NCI-H2227 (cell line): ENCODE measurements at regions not wholly inside any gene's neighbourhood (a gene's known extent, or its start where the extent isn't known, plus 50 kb on each side); places are given as distances from the start of the nearest gene placed in this dataset.

Experiments used
- DNase-seq: peaks from one replicate; lab custom pipeline; 2025; ENCODE audit not compliant: unreplicated experiment; lab: John Stamatoyannopoulos, UW

DNA sequence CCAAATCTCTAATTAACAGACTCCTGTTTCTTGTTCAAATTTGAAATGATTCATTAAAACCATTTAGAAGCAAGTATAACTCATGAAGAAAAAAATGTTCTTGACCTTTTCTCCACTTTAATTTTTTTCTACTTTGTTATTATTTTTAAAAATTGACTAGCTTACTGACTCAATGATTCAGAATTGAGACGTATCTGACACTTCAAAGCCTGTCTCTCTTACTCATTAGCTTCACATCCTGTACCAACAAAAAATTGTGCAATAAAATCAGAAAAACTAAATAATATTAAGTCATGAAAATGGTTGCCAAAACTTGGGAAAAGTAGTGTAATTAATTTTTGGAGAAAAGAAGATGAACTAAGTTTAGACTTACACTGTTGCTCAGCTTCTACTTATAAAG, 331.2 kb downstream of the SLC16A7 start:
- DNase-seq: no peak

DNA sequence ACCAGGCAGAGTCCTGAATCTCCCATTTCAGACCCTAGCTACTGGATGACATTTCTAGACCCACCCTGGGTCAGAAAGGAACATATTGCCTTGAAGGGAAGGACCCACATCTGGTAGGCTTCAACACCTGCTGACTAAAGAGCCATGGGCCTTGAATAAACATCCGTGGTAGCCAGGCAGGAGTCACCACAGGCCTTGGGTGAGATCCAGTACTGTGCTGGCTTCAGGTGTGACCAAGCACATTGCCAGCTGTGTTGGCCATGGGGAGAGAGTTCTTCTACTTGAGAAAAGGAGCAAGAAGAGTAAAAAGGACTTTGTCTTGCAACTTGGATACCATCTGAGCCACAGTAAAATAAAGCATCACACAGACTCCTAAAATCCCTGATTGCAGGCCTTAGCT, 332.6 kb downstream of the SLC16A7 start:
- DNase-seq: no peak

DNA sequence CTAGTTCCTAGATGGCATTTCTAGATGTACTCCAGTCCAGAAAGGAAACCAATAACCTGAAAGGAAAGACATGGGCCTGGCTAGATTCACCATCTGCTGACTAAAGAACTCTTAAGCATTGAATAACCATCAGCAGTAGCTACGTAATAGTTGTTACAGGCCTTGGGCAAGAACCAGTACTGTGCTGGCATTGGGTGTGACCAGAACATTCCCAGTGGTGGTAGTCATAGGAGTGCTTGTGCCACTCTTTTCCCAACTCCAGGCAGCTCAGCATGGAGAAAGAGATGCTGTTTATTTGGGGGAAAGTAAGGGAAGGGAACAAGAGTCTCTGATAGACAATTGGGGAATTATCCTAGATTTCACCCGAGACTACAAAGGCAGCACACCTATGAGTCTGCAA, 333.3 kb downstream of the SLC16A7 start:
- no peak for DNase-seq

DNA sequence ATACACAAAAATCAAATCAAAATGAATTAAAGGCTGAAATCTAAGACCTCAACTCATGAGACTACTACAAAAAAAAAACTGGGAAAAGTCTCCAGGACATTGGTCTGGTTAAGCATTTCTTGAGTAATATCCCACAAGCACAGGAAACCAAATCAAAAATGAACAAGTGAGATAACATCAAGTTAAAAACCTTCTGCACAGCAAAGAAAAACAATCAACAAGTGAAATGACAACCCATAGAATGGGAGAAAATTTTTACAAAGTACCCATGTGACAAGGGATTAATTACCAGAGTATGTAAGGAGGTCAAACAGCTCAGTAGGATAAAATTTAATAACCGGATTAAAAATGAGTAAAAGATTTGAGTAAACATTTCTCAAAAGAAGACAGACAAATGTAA, 338.7 kb downstream of the SLC16A7 start:
- DNase-seq: no peak

DNA sequence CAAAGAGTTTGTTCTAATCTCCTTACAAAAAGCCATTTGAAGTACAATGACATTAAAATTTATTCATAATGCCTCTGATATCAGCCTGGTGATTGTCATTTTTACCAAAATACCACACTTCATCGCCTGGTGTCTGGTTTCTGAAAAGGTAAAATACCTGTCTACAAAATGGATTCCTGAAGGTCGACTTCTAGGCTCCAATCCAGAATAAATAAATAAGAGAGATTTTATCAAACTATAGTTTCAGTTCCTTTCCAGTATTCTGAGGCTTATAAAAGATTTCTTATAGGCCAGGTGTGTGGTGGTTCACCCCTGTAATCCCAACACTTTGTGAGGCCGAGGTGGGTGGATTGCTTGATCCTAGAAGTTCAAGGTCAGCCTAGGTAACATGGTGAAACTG, 340.7 kb downstream of the SLC16A7 start:
- no peak for DNase-seq

DNA sequence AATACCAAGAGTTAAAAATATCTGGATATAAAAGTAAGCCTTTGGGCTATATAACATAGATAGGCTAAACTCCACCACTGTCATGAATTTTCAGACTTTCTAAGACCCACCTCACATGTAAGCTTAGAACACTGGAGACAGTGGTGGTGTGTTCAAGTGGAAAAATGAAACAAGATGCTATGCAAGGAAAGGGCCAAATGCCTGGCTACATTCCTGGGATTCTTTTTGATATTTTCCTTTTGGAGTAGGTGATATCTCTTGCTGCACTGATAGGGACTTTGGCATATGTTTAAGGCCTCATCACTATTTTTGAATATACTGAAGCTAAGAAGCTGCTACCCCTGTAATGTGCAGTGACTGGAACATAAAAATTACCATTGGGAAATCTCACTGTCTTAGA, 341.3 kb downstream of the SLC16A7 start:
- DNase-seq: no peak

DNA sequence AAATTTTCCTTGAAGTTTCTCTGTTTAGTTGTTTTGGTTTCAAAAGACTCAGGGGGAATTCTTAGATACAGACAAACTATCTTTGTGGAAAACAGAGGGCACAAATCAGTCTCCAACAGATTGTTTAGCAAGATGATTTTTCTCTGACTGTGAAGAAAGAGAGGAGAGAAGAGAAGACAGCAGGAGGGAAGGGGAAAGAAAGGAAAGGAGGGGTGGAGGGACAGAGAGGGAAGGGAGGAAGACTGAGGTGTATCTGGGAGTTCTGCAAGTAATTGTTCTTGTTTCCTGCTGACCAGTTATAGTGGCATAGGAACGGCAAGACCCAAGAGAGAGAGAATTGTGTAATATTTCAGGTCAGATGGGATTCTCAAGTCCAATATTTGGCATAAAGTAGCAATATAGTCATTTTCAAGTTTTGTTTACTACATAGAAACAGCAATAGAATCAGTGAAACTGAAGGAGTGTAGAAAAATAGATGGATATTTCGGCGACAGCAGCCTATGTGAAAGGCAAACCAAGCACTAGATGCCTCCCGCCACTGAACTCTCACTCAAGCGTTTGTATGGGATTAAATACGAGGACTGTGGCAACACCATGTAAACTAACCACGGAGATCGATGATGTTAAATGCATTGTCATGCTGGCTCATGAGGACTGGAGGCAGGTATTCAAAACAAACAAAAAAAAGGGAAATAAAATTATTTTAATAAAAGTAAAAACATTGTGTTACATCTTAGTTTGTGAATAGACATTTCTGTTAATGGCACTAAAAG, 342.5 kb downstream of the SLC16A7 start:
- no peak for DNase-seq

DNA sequence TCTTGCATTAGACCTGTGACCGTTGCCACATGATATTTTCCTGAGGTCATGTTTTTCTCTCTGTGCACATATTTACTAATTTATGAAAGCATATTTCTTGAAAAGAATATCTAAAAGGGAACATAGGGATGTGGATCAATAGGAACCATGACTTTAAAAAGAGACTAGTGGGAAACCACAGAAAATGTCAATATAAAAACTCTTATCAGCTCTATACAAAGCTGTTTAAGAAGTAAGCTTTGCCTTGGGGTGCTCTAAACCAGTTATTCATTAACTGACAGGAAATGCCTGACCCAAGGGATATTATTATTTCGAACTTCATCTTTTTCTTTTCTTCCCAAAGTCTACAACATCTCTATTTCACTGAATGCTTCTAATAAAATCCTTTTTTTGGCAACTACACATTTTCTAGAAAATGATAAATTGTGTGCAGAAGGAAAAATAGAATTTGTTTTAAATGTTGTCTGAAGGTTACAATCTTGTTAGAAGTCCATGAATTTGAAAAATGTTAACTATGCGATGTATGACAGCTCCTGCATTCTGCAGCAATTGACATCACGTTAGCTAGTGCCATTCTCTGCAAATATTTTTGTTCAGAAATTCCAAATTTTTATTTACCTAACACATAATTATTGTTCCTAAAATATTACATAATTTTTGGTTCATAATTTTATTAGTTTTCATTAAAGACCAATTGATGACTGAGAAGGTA, 345.0 kb downstream of the SLC16A7 start:
- no peak for DNase-seq

DNA sequence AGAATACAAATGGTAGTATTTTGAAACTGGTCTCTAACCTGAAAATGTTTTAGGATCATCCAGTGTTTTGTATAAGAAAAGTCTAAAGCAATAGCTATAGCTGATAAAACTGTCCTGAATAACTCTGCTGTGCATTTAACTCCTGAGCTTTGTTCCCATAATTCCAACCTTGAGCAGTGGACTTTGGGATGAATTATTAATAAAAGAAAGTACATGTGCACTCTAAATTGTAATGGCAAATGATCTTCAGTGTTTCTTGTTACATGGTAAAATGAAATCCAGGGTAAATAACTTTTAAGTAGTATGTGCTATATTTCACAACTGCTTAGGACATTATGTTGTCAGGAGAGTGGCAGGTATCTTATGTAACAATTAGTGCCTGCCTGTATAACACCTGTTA, 345.6 kb downstream of the SLC16A7 start:
- DNase-seq: no peak

DNA sequence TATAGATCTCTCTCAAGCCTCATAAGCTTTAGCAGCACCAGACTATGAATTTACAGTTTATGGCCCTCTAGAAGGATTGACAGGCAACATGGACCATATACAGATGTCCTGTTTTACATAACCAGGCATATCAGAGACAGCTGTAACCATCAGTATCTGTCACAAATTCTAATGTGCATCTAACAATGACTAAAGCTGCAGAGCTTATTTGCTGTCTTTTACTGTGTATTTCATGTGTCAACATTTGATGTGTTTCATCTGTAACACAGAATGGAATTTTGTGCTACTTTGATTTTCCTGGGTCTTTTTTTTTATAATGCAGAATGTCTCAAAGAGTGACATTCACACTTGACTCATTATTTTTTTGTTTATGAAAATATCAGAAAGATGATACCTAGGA, 348.3 kb downstream of the SLC16A7 start:
- no peak for DNase-seq

DNA sequence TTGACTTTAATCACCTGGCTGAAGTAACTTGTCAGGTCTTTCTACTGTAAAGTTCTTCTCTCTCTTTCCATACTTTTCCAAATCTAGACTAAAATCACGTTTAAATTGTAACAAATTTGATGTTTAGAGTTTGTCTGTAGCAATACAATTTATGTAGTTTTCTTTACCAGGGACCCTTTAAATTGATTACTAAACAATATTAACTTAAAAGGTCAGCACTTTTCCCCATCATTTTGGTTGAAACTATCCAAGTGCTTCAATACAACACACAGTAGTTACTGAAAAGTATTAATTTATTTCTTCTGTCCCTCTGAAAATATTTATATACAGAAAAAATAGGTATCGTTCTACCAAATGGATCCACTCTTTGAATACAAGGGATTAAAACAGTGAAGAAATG, 350.8 kb downstream of the SLC16A7 start:
- DNase-seq: no peak

DNA sequence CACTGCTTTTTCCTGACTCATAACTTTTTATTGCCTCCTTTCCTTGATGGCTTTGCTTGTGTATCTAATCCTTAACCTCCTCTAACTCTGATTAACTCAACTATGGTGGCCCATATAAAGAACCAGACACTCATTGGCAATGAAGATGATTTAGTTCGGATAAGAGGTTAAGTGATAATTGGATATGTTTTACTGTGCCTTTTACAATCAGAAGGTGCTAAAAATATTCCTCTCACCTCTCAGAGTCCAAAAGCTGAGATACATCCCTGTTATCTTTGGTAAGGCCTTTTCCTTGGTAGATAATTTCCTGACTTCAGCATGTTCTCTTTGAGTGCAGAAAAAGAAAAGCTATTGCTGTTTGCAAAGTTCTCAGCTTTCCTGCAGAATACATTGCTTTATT, 367.7 kb downstream of the SLC16A7 start:
- no peak for DNase-seq

DNA sequence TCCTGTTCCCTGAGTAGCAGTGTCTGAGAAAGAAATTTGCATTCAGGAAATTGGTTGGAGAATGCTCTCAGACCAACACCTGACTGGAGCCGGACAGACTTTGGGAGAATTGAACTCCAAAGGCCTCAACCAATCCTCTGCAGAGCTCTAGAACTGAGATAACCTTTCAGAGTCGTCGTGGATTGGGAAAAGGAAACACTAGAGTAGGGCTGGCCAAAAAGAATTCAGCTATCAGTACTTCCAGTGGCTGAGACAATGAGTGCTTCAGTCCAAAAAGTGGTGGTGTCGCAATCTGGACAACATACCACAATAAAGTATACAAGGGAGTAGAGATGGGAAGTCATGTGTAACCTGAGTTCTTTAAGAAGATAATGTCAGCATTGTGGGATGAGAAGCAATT, 377.1 kb downstream of the SLC16A7 start:
- DNase-seq: no peak

DNA sequence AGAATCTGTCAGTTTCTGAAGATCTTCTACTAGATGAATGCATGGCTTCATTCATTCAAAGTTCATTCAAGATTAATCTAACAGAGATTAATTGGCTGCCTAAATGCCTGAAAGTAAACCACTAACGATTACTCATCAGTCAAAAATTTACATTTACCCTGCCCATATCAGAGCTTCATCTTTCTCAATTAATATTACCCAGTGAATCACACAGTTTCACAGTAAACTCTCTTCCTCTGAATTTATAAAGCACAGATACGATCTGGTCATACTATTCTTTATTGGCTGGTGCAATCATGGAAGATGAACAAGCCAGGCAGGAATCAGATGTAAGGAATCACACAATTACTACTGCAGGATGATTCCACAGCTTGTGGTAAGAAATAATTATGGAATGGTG, 377.7 kb downstream of the SLC16A7 start:
- DNase-seq: no peak

DNA sequence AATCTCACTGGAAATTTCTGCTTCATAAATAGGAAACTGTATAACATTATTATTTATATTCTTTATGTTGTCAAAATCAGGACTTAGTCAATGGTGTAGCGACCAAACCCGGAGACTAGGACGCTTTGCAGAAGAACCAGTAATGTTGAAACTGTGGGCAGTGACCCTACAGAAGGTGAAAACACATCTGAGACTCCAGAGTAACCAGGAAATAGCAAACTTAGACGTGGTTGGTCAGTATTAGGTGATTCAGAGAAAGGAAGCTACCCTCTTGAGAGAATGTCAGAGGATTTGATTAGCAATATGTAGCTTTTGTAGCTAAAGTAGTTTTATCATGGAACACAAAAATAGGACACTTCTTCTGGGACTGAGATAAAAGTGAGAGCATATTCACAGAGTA, 381.9 kb downstream of the SLC16A7 start:
- no peak for DNase-seq

DNA sequence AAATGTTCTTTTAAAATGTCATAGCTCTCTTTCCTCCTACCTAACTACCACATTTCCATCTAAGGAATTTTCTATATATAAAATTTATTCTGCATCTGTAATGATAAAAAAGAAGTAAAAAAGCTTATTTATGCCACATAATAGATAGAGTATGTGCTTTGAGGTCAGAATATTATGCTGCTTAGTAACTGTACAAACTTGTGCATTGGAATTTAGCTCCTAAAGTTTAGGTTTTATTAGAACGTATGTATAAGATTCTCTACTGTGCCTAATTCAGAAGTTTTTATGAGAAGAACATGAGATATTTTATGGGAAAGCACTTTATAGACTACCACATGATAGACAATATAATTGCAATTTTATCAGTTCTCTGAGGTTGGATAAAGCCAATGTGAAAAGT, 384.6 kb downstream of the SLC16A7 start:
- no peak for DNase-seq

DNA sequence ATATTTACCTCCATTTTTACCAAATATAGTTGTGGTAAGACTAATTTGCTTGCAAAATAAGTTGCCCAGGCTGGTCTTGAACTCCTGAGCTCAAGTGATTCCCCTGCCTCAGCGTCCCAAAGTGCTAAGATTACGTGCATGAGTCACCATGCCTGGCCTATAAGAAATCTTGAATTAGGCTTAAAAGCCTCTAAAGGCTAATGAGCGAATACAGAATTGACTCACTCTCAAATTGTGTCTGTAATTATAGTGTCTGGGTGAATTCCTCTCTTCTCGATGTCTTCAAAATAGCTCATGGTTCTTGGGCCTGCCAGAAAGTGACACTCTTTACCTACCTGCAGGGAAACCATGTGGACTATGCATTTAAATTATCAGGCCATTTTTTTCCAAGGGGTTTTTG, 403.5 kb downstream of the SLC16A7 start:
- no peak for DNase-seq

DNA sequence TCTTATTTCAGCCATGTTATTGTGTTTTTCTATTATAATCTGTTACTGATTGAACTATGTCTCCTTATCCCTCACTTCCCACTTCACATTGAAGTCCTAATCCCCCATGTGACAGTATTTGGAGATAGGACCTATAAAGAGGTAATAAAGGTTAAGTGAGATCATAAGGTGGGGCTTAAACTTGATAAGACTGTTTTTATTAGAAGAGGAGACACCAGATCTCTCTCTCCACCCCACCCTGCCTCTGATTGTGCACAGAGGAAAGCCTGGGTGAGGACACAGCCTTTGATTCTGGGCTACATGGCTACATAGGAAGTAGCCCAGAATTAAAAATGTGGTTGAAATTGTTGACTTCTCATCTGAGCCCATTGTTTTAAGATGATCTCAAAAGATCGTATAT, 414.7 kb downstream of the SLC16A7 start:
- no peak for DNase-seq

DNA sequence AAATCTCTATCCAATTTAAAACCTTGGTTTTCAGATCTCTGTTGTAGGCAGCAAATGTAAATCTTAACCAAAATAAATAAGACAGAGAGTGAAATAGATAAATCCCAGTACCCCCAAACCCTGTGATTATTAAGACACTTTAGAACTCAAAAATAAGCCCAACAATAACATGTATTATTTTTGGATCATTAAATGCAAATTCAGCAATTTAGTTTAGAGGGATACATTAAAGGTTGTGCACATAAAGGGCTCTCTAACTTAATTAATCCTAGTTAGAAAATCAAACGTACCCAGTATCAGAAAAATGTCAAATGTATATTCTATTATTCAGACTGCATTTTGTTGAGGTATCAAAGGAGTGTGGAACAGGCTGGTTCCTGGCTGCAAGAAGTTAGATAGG, 416.8 kb downstream of the SLC16A7 start:
- DNase-seq: no peak

DNA sequence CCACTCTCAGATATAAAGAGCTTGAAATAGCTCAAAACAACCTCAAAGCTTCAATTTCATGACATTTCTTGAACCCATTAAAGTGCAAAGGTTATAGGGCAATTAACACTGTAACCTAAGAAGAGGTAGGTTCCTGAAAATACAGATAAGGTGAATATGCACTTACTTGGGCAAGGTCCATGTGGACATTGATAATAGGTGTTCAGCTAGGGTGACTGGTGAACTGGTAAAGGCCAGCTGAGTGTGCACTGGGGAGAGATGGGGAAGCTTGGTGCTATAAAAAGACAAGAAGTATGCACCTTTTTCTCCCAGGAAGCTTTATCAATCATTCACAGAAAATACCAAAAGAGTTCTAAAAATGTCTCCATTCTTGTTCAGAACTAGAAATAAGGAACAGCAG, 418.6 kb downstream of the SLC16A7 start:
- DNase-seq: no peak

DNA sequence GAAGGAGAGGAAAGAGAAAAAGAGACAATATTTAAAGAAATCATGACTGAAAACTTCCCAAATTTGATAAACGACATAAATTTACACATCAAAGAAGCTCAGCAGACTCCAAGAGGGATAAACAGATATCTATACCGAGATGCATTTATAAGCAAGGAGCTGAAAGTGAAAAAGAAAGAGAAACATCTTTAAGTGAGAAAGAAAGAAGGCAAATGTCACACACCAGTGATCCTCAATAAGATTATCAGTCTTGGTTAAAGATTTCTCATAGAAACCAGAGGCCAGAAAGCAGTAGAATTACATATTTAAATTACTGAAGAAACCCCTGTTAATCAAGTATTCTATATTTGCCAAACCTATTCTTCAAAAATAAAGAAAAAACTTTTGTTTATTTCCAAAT, 424.2 kb downstream of the SLC16A7 start:
- DNase-seq: no peak

DNA sequence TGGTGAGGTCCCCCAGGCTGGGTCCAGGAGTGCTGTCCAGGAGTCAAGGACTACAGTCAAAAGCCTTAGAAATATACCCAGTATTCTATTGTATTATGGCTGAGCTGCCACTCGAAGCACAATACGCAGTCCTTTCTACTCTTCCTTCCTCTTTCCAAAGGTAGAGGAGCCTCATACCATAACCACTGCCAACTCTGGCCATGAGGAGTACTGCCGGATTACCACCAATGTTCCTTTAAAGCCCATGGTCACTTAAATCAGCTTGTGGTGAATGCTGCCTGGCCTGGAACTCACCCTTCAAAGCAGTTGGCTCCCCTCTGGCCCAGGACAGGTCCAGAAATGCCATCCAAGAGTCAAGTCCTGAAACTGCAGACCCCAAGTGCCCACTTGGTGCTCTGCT, 425.4 kb downstream of the SLC16A7 start:
- DNase-seq: no peak

DNA sequence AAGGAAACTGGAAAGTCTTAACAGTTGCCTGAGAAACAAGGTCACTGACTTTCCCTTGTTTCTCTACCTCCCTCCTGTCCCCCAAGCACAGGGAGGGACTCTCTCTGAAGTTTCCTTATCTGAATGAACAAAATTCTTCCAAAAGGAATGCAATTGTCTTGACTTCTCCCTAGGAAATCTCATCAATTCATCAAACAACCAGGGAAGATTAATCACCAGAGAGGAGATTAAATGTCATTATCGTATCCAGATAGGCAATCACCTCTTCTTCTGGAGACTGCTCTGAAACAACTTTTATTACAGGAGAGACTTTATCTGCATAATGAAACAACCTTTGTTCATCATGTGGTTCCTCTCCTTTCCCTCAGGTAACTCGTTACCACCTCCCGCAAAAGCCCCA, 431.4 kb downstream of the SLC16A7 start:
- DNase-seq: no peak
